OCI-LY7 (cell line): ENCODE measurements at regions not wholly inside any gene's neighbourhood (a gene's known extent, or its start where the extent isn't known, plus 50 kb on each side); places are given as distances from the start of the nearest gene placed in this dataset.

Source experiments
- BruUV-seq: library from RNA; stranded (reverse); fragments of 400-500 nt; replicated peaks from 2 replicates; lab custom pipeline; 2021; lab: Mats Ljungman, UMichigan
- CTCF ChIA-PET: fragments of 300-600 bp; sonication (Branson Sonifier 250); formaldehyde crosslinking; loops from one replicate; lab custom pipeline; 2022; ENCODE audit warnings: antibody characterized with exemption; ENCODE audit not compliant: unreplicated experiment; lab: Charles Lee
- POLR2A ChIA-PET: fragments of 300-600 bp; sonication (Branson Sonifier 250); formaldehyde crosslinking; loops from one replicate; lab custom pipeline; 2022; ENCODE audit warnings: antibody characterized with exemption; lab: Charles Lee
- DNase-seq: peaks from one replicate; pipeline ENCODE4 v3.0.0-alpha.2; 2015; ENCODE audit warnings: low spot score
- H2AFZ ChIP-seq: fragments of 200-600 bp; sonication (generic), shearing (Covaris generic); 2 replicates; pipeline ENCODE4 v1.6.1; 2014; ENCODE audit warnings: mild to moderate bottlenecking, antibody characterized with exemption, low read length, moderate library complexity
- H3K27ac ChIP-seq: fragments of 200-600 bp; sonication (generic); 2 replicates; pipeline ENCODE4 v1.5.1; 2014; ENCODE audit warnings: mixed run types, low read depth, mild to moderate bottlenecking, moderate library complexity, low read length, inconsistent platforms; ENCODE audit not compliant: poor library complexity, severe bottlenecking
- H3K36me3 ChIP-seq: fragments of 200-600 bp; sonication (generic); 2 replicates; pipeline ENCODE4 v1.6.1; 2014; ENCODE audit warnings: mild to moderate bottlenecking, antibody characterized with exemption, low read length, moderate library complexity, mixed read lengths; ENCODE audit not compliant: insufficient read depth
- H3K4me1 ChIP-seq: fragments of 200-600 bp; sonication (generic); 2 replicates; pipeline ENCODE4 v1.5.1; 2014; ENCODE audit warnings: mild to moderate bottlenecking, low read length; ENCODE audit not compliant: insufficient read depth, poor library complexity, severe bottlenecking
- H3K4me2 ChIP-seq: fragments of 200-600 bp; sonication (generic); 2 replicates; pipeline ENCODE4 v1.6.1; 2014; ENCODE audit warnings: mild to moderate bottlenecking, low read length
- H3K4me3 ChIP-seq: fragments of 200-600 bp; sonication (generic); 2 replicates; pipeline ENCODE4 v1.5.1; 2014; ENCODE audit warnings: mild to moderate bottlenecking, low read depth, low read length; ENCODE audit not compliant: poor library complexity, severe bottlenecking
- H3K79me2 ChIP-seq: fragments of 200-600 bp; sonication (generic); 2 replicates; pipeline ENCODE4 v1.6.1; 2016; ENCODE audit warnings: low read depth, mild to moderate bottlenecking, low read length, moderate library complexity, mixed read lengths; ENCODE audit not compliant: insufficient read depth
- H3K9me2 ChIP-seq: fragments of 200-600 bp; sonication (generic); 2 replicates; pipeline ENCODE4 v1.6.1; 2016; ENCODE audit warnings: mild to moderate bottlenecking, low read length, mixed read lengths; ENCODE audit not compliant: insufficient read depth
- H3K9me3 ChIP-seq: fragments of 200-600 bp; sonication (generic); 2 replicates; pipeline ENCODE4 v1.6.1; 2014; ENCODE audit warnings: mild to moderate bottlenecking, mixed run types, low read length, mixed read lengths
- H4K20me1 ChIP-seq: fragments of 200-600 bp; sonication (generic); 2 replicates; pipeline ENCODE4 v1.6.1; 2014; ENCODE audit warnings: mild to moderate bottlenecking, antibody characterized with exemption, low read length, moderate library complexity, mixed read lengths; ENCODE audit not compliant: insufficient read depth
- CTCF ChIP-seq: fragments of 200-600 bp; sonication (generic); conservative IDR thresholded peaks from 2 replicates; pipeline ENCODE4 v1.5.1; 2014; ENCODE audit warnings: mild to moderate bottlenecking, antibody characterized with exemption, low read length, moderate library complexity, mixed read lengths
- EZH2phosphoT487 ChIP-seq: fragments of 200-600 bp; sonication (generic); IDR thresholded peaks from 2 replicates; pipeline ENCODE4 v1.6.1; 2018; ENCODE audit warnings: low read depth, borderline replicate concordance, mild to moderate bottlenecking, mixed run types, antibody characterized with exemption, low read length, moderate library complexity, mixed read lengths
- intact Hi-C: fragments of 100-400 bp; cut with micrococcal nuclease; formaldehyde crosslinking; loops from one replicate; pipeline ENCODE4 v1.10.0; 2022; ENCODE audit not compliant: unreplicated experiment

- Histone ChIP-seq H3K4me2 (no peak overlapping the region), H3K4me1 (no peaks in the 10 kb centered on the region), H3K9me3 (0 out of 2 replicates have a peak, but pooled peaks cover 4% of the 10 kb centered on the region), H3K9me2 (no peaks in the 10 kb centered on the region), H3K79me2 (no peaks in the 10 kb centered on the region), H3K4me3 (no peak overlapping the region), H2AFZ (no peak overlapping the region), H4K20me1 (no peaks in the 10 kb centered on the region), H3K36me3 (no peaks in the 10 kb centered on the region), H3K27ac (no peak overlapping the region)
- CTCF ChIA-PET, result no interaction called here
- POLR2A ChIA-PET, result no interaction called here
- no peak for DNase-seq
- TF ChIP-seq EZH2phosphoT487, result no peak
- TF ChIP-seq CTCF, result no peak
- intact Hi-C loops, result no loop called here
- BruUV-seq, result no TSS peak
Observed at GRCh38 chr5:135157421-135158313, 123.6 kb upstream of the PITX1 start.

- POLR2A ChIA-PET, result no interaction called here
- TF ChIP-seq CTCF (no peak), EZH2phosphoT487 (no peak)
- Histone ChIP-seq H3K4me1 (no peaks in the 10 kb centered on the region), H3K4me3 (no peak overlapping the region), H3K9me3 (0 out of 2 replicates have a peak, but pooled peaks cover 4% of the 10 kb centered on the region), H3K9me2 (no peaks in the 10 kb centered on the region), H2AFZ (no peak overlapping the region), H3K79me2 (no peaks in the 10 kb centered on the region), H3K36me3 (no peaks in the 10 kb centered on the region), H3K4me2 (no peak overlapping the region), H4K20me1 (no peaks in the 10 kb centered on the region), H3K27ac (no peak overlapping the region)
- CTCF ChIA-PET, result no interaction called here
- intact Hi-C loops, result no loop called here
- no TSS peak for BruUV-seq
- no peak for DNase-seq
Observed at GRCh38 chr5:135156715-135157404, 122.8 kb upstream of the PITX1 start.

GRCh38 chr5:135156337-135156714 is 122.3 kb upstream of the PITX1 start:
- H3K9me3 ChIP-seq, result 0 out of 2 replicates have a peak, but pooled peaks cover 4% of the 10 kb centered on the region
- POLR2A ChIA-PET, result interaction anchor here (1.0 kb wide), 1 partner anchor 11 kb away, joined by 7 read pairs; no protein-coding TSS in a partner anchor
- no peak for DNase-seq
- no peak overlapping the region for H3K4me3 ChIP-seq
- BruUV-seq, result no TSS peak
- TF ChIP-seq CTCF, result no peak
- no peak for TF ChIP-seq EZH2phosphoT487
- H3K9me2 ChIP-seq, result no peaks in the 10 kb centered on the region
- no peaks in the 10 kb centered on the region for H3K79me2 ChIP-seq
- intact Hi-C loops, result no loop called here
- no peaks in the 10 kb centered on the region for H4K20me1 ChIP-seq
- no peaks in the 10 kb centered on the region for H3K4me1 ChIP-seq
- CTCF ChIA-PET, result no interaction called here
- H2AFZ ChIP-seq, result no peak overlapping the region
- no peak overlapping the region for H3K4me2 ChIP-seq
- no peak overlapping the region for H3K27ac ChIP-seq
- no peaks in the 10 kb centered on the region for H3K36me3 ChIP-seq
